NT2/D1 (cell line): ENCODE measurements at regions not wholly inside any gene's neighbourhood (a gene's known extent, or its start where the extent isn't known, plus 50 kb on each side); places are given as distances from the start of the nearest gene placed in this dataset.

Experiments used
- SUZ12 ChIP-seq: IDR thresholded peaks from 2 replicates; pipeline ENCODE4 v1.6.1; 2011; ENCODE audit not compliant: insufficient read length, insufficient read depth; ENCODE audit errors: extremely low read depth
- YY1 ChIP-seq: IDR thresholded peaks from 2 replicates; pipeline ENCODE4 v1.6.1; 2011; ENCODE audit not compliant: insufficient read length, insufficient read depth
- ZNF274 ChIP-seq: IDR thresholded peaks from 2 replicates; pipeline ENCODE4 v1.6.1; 2011; ENCODE audit warnings: mild to moderate bottlenecking, low read depth, low read length

GRCh38 chr6:1087154-1087843 lies 224.6 kb upstream of the FOXQ1 start:
- TF ChIP-seq YY1 (no peak), ZNF274 (no peak), SUZ12 (no peak)
